ENCODE measurements at regions not wholly inside any gene's neighbourhood (a gene's known extent, or its start where the extent isn't known, plus 50 kb on each side); places are given as distances from the start of the nearest gene placed in this dataset.

- no peak for TF ChIP-seq CTCF (IDR thresholded peaks at IDR 0.05)
- H3K27me3 ChIP-seq (ENCODE audit: control insufficient read depth in 1 of 2, insufficient read depth in 2 of 2, low read length in 2 of 2): no peaks in the 10 kb centered on the region
- ATAC-seq (ENCODE audit: poor library complexity) (no peak), DNase-seq (no peak)
- Mint-ChIP-seq H3K36me3 (ENCODE audit: low read depth) (no peaks in the 10 kb centered on the region), H3K4me3 (no peak overlapping the region), H3K27ac (no peak overlapping the region), H3K4me1 (ENCODE audit: low read depth) (no peaks in the 10 kb centered on the region), H3K9me3 (peaks cover 10% of the 10 kb centered on the region), H3K27me3 (no peaks in the 10 kb centered on the region)
- ChIA-PET POLR2A (no interaction called here), CTCF (no interaction called here)
- no peaks in the 10 kb centered on the region for H3K4me1 ChIP-seq (ENCODE audit: insufficient read depth, low read length)
- no peak overlapping the region for H3K27ac ChIP-seq (ENCODE audit: low read depth in 1 of 2, low read length in 2 of 2)
- peaks cover 8 to 24% of the 10 kb centered on the region in 2 experiments for H3K9me3 ChIP-seq (ENCODE audit: control insufficient read depth in 1 of 2, insufficient read depth in 1 of 2, low read length in 2 of 2)
- intact Hi-C loops (cut with DNase I, micrococcal nuclease): loop anchor here (10.0 kb wide), 1 partner anchor 57 kb away; no protein-coding TSS in a partner anchor
- no peak overlapping the region for H3K4me3 ChIP-seq (ENCODE audit: low read length)
- no peaks in the 10 kb centered on the region for H3K36me3 ChIP-seq (ENCODE audit: insufficient read depth, low read length)
These were observed 985.2 kb upstream of the SEMA6D start for GRCh38 chr15:46732060-46732459.

GRCh38 chr15:46735115-46735514 is 982.2 kb upstream of the SEMA6D start:
- TF ChIP-seq CTCF (IDR thresholded peaks at IDR 0.05): no peak
- peaks cover 4% of the 10 kb centered on the region for H3K9me3 Mint-ChIP-seq
- no peaks in the 10 kb centered on the region for H3K27me3 Mint-ChIP-seq
- no peaks in the 10 kb centered on the region for H3K36me3 ChIP-seq (ENCODE audit: insufficient read depth, low read length)
- ChIA-PET CTCF (no interaction called here), POLR2A (no interaction called here)
- no peaks in the 10 kb centered on the region for H3K36me3 Mint-ChIP-seq (ENCODE audit: low read depth)
- no peak overlapping the region for H3K27ac Mint-ChIP-seq
- intact Hi-C loops (cut with DNase I, micrococcal nuclease): loop anchor here (10.0 kb wide), 1 partner anchor 60 kb away; no protein-coding TSS in a partner anchor
- H3K9me3 ChIP-seq (ENCODE audit: control insufficient read depth in 1 of 2, insufficient read depth in 1 of 2, low read length in 2 of 2): peaks cover 0 to 3% of the 10 kb centered on the region in 2 experiments
- ATAC-seq (ENCODE audit: poor library complexity) (no peak), DNase-seq (no peak)
- H3K4me3 ChIP-seq (ENCODE audit: low read length): no peak overlapping the region
- no peak overlapping the region for H3K27ac ChIP-seq (ENCODE audit: low read depth in 1 of 2, low read length in 2 of 2)
- no peaks in the 10 kb centered on the region for H3K27me3 ChIP-seq (ENCODE audit: control insufficient read depth in 1 of 2, insufficient read depth in 2 of 2, low read length in 2 of 2)
- H3K4me1 ChIP-seq (ENCODE audit: insufficient read depth, low read length): no peaks in the 10 kb centered on the region
- no peaks in the 10 kb centered on the region for H3K4me1 Mint-ChIP-seq (ENCODE audit: low read depth)
- H3K4me3 Mint-ChIP-seq: no peak overlapping the region

- H3K4me3 Mint-ChIP-seq: no peak overlapping the region
- no peak for ATAC-seq (ENCODE audit: poor library complexity)
- H3K4me1 Mint-ChIP-seq (ENCODE audit: low read depth): no peaks in the 10 kb centered on the region
- no peaks in the 10 kb centered on the region for H3K4me1 ChIP-seq (ENCODE audit: insufficient read depth, low read length)
- TF ChIP-seq CTCF (IDR thresholded peaks at IDR 0.05): no peak
- peaks cover 8% of the 10 kb centered on the region for H3K9me3 Mint-ChIP-seq
- H3K36me3 Mint-ChIP-seq (ENCODE audit: low read depth): no peaks in the 10 kb centered on the region
- POLR2A ChIA-PET: no interaction called here
- H3K27me3 ChIP-seq (ENCODE audit: control insufficient read depth in 1 of 2, insufficient read depth in 2 of 2, low read length in 2 of 2): no peaks in the 10 kb centered on the region
- no peak overlapping the region for H3K27ac Mint-ChIP-seq
- no peak for DNase-seq
- CTCF ChIA-PET: no interaction called here
- no peak overlapping the region for H3K27ac ChIP-seq (ENCODE audit: low read depth in 1 of 2, low read length in 2 of 2)
- no peak overlapping the region for H3K4me3 ChIP-seq (ENCODE audit: low read length)
- no peaks in the 10 kb centered on the region for H3K36me3 ChIP-seq (ENCODE audit: insufficient read depth, low read length)
- peaks cover 0 to 7% of the 10 kb centered on the region in 2 experiments for H3K9me3 ChIP-seq (ENCODE audit: control insufficient read depth in 1 of 2, insufficient read depth in 1 of 2, low read length in 2 of 2)
- intact Hi-C loops (cut with DNase I, micrococcal nuclease): no loop called here
- no peaks in the 10 kb centered on the region for H3K27me3 Mint-ChIP-seq
These were observed 966.0 kb upstream of the SEMA6D start for GRCh38 chr15:46751303-46751702.

Measured in CD4-positive, alpha-beta T cell (primary cell).